HepG2 (cell line): ENCODE measurements at regions not wholly inside any gene's neighbourhood (a gene's known extent, or its start where the extent isn't known, plus 50 kb on each side); places are given as distances from the start of the nearest gene placed in this dataset.

Source experiments
- ADNP ChIP-seq: sonication (generic); formaldehyde crosslinking; IDR thresholded peaks from 2 replicates; pipeline ENCODE4 v1.4.0; 2020; ENCODE audit warnings: missing genetic modification reagents
- BCL6 ChIP-seq: IDR thresholded peaks from 2 replicates; pipeline ENCODE4 v1.6.1; 2016; ENCODE audit warnings: missing genetic modification reagents, missing compliant biosample characterization
- DPF2 ChIP-seq: sonication (generic); formaldehyde crosslinking; IDR thresholded peaks from 2 replicates; pipeline ENCODE4 v1.4.0; 2020; ENCODE audit warnings: mild to moderate bottlenecking, low read depth, missing genetic modification reagents, borderline replicate concordance
- HNRNPL ChIP-seq: fragments of 200-400 bp; formaldehyde crosslinking; IDR thresholded peaks from 2 replicates; pipeline ENCODE4 v1.6.1; 2017; ENCODE audit warnings: mild to moderate bottlenecking, low read depth, low read length
- KDM3A ChIP-seq: IDR thresholded peaks from 2 replicates; pipeline ENCODE4 v1.6.1; 2018; ENCODE audit warnings: low read depth, missing compliant biosample characterization
- MAFK ChIP-seq, 2 experiments: IDR thresholded peaks in 1 of 2; conservative IDR thresholded peaks in 1 of 2; 2 replicates each; pipeline ENCODE4 v1.6.1; 2011; ENCODE audit warnings: improper control_type of control experiment in 2 of 2, low read length in 2 of 2
- MATR3 ChIP-seq: sonication (generic); formaldehyde crosslinking; IDR thresholded peaks from 2 replicates; pipeline ENCODE4 v1.4.0; 2020; ENCODE audit warnings: missing genetic modification reagents
- NFKBIZ ChIP-seq: IDR thresholded peaks from 2 replicates; pipeline ENCODE4 v1.6.1; 2018; ENCODE audit warnings: missing genetic modification reagents, missing compliant biosample characterization
- NONO ChIP-seq, 2 experiments: fragments of 450-650 bp in 1 of 2; sonication (generic) in 1 of 2; formaldehyde crosslinking in 1 of 2; IDR thresholded peaks in 1 of 2; conservative IDR thresholded peaks in 1 of 2; 2 replicates each; pipeline versions ENCODE4 v1.6.1 to v1.8.0; 2017 to 2022; ENCODE audit warnings: mild to moderate bottlenecking in 1 of 2, missing genetic modification reagents in 1 of 2, moderate library complexity in 1 of 2
- PHF5A ChIP-seq: IDR thresholded peaks from one replicate; pipeline ENCODE4 v1.6.1; 2018; ENCODE audit warnings: low read depth, missing genetic modification reagents; ENCODE audit not compliant: unreplicated experiment
- SOX6 ChIP-seq, 2 experiments: fragments of 450-650 bp in 1 of 2; sonication (generic) in 1 of 2; formaldehyde crosslinking in 1 of 2; IDR thresholded peaks; 2 replicates each; pipeline versions ENCODE4 v1.4.0 to v1.6.1; 2017 to 2020; ENCODE audit warnings: antibody characterized with exemption in 1 of 2, mild to moderate bottlenecking in 1 of 2, missing genetic modification reagents in 1 of 2
- SRSF1 ChIP-seq: fragments of 200-400 bp; formaldehyde crosslinking; optimal IDR thresholded peaks from 2 replicates; pipeline ENCODE3; 2017; ENCODE audit warnings: mild to moderate bottlenecking, low read depth, low read length, moderate library complexity
- STAG1 ChIP-seq: sonication (generic); formaldehyde crosslinking; IDR thresholded peaks from 2 replicates; pipeline ENCODE4 v1.4.0; 2020; ENCODE audit warnings: missing genetic modification reagents
- STAT6 ChIP-seq: sonication (generic); formaldehyde crosslinking; IDR thresholded peaks from 2 replicates; pipeline ENCODE4 v1.4.0; 2020; ENCODE audit warnings: missing genetic modification reagents, mild to moderate bottlenecking, borderline replicate concordance
- TBX2 ChIP-seq: sonication (generic); formaldehyde crosslinking; IDR thresholded peaks from 2 replicates; pipeline ENCODE4 v1.5.0; 2020; ENCODE audit warnings: missing genetic modification reagents, mild to moderate bottlenecking, borderline replicate concordance
- ZBTB33 ChIP-seq: sonication (generic); formaldehyde crosslinking; IDR thresholded peaks from 2 replicates; pipeline ENCODE4 v1.4.0; 2020; ENCODE audit warnings: missing genetic modification reagents
- ZBTB42 ChIP-seq: sonication (generic); formaldehyde crosslinking; IDR thresholded peaks from 2 replicates; pipeline ENCODE4 v1.5.0; 2020; ENCODE audit warnings: mild to moderate bottlenecking, missing genetic modification reagents
- ZC3H4 ChIP-seq: sonication (generic); formaldehyde crosslinking; IDR thresholded peaks from 2 replicates; pipeline ENCODE4 v1.4.0; 2020; ENCODE audit warnings: missing genetic modification reagents, borderline replicate concordance
- ZFP36L1 ChIP-seq: sonication (generic); formaldehyde crosslinking; IDR thresholded peaks from 2 replicates; pipeline ENCODE4 v1.8.0; 2022; ENCODE audit warnings: mild to moderate bottlenecking, missing genetic modification reagents, moderate library complexity
- ZFP82 ChIP-seq: sonication (generic); formaldehyde crosslinking; IDR thresholded peaks from 2 replicates; pipeline ENCODE4 v1.5.1; 2020; ENCODE audit warnings: mild to moderate bottlenecking, missing genetic modification reagents, borderline replicate concordance
- ZMAT5 ChIP-seq: sonication (generic); formaldehyde crosslinking; IDR thresholded peaks from 2 replicates; pipeline ENCODE4 v1.5.0; 2020; ENCODE audit warnings: mild to moderate bottlenecking, low read depth, missing genetic modification reagents, borderline replicate concordance
- ZNF20 ChIP-seq: sonication (generic); formaldehyde crosslinking; IDR thresholded peaks from 2 replicates; pipeline ENCODE4 v1.4.0; 2020; ENCODE audit warnings: mild to moderate bottlenecking, moderate library complexity, missing genetic modification reagents
- ZNF234 ChIP-seq: sonication (generic); formaldehyde crosslinking; conservative IDR thresholded peaks from 2 replicates; pipeline ENCODE4 v1.5.1; 2020; ENCODE audit warnings: mild to moderate bottlenecking, missing genetic modification reagents
- ZNF256 ChIP-seq: sonication (generic); formaldehyde crosslinking; conservative IDR thresholded peaks from 2 replicates; pipeline ENCODE4 v1.4.0; 2020; ENCODE audit warnings: missing genetic modification reagents
- ZNF484 ChIP-seq: sonication (generic); formaldehyde crosslinking; IDR thresholded peaks from 2 replicates; pipeline ENCODE4 v1.5.1; 2020; ENCODE audit warnings: mild to moderate bottlenecking, low read depth, missing genetic modification reagents, borderline replicate concordance
- ZNF562 ChIP-seq: sonication (generic); formaldehyde crosslinking; IDR thresholded peaks from 2 replicates; pipeline ENCODE4 v1.8.0; 2022; ENCODE audit warnings: missing genetic modification reagents, borderline replicate concordance
- ZNF7 ChIP-seq: IDR thresholded peaks from 2 replicates; pipeline ENCODE4 v1.6.1; 2016; ENCODE audit warnings: missing biosample characterization, missing genetic modification reagents
- ZNF839 ChIP-seq: sonication (generic); formaldehyde crosslinking; IDR thresholded peaks from 2 replicates; pipeline ENCODE4 v1.4.0; 2020; ENCODE audit warnings: missing genetic modification reagents, mild to moderate bottlenecking, borderline replicate concordance

GRCh38 chr4:37008199-37008598, 236.3 kb upstream of the NWD2 start (continued):
- TF ChIP-seq ZC3H4 (no peak), ZNF484 (CRISPR knock-in tag) (no peak), ZNF20 (no peak), SRSF1 (no peak), BCL6 (CRISPR knock-in tag) (peak; percentile 73), NFKBIZ (CRISPR knock-in tag) (peak; percentile 90; the same call in 1 of the 2 replicates), KDM3A (peak; percentile 86; the same call in 1 of the 2 replicates), ZFP36L1 (CRISPR knock-in tag) (peak; percentile 57), ZNF562 (CRISPR knock-in tag) (peak; percentile 62; the same call in 1 of the 2 replicates), NONO (IDR thresholded peaks at IDR 0.05) (no peak), NONO (CRISPR knock-in tag; conservative IDR thresholded peaks at IDR 0.05) (peak; percentile 43; the same call in 1 of the 2 replicates), SOX6 (IDR thresholded peaks at IDR 0.05) (no peak), SOX6 (CRISPR knock-in tag; IDR thresholded peaks at IDR 0.05) (peak; percentile 99), ZNF234 (no peak), ZNF7 (no peak), HNRNPL (no peak), ZBTB42 (CRISPR knock-in tag) (no peak), ZMAT5 (CRISPR knock-in tag) (no peak), STAT6 (CRISPR knock-in tag) (0 out of 2 replicates have a peak, but pooled peaks have one; percentile 38), ZNF256 (CRISPR knock-in tag) (no peak), ZFP82 (CRISPR knock-in tag) (no peak), ZNF839 (no peak), MATR3 (no peak), TBX2 (CRISPR knock-in tag) (peak; percentile 29; the same call in 1 of the 2 replicates), PHF5A (no peak), STAG1 (CRISPR knock-in tag) (peak; percentile 10; the same call in 1 of the 2 replicates), DPF2 (peak; percentile 79; the same call in 1 of the 2 replicates), ZBTB33 (CRISPR knock-in tag) (peak; percentile 83), MAFK (conservative IDR thresholded peaks at IDR 0.05 in 1 of 2, IDR thresholded peaks at IDR 0.05 in 1 of 2; ENCODE audit: low read length in 2 of 2) (peak; percentile 93 to 98), ADNP (CRISPR knock-in tag) (no peak)
